Chondrocyte (in vitro differentiated cells): ENCODE measurements at regions not wholly inside any gene's neighbourhood (a gene's known extent, or its start where the extent isn't known, plus 50 kb on each side); places are given as distances from the start of the nearest gene placed in this dataset.

Source experiments
- DNase-seq: peaks from one replicate; pipeline ENCODE4 v3.0.0; 2021; ENCODE audit warnings: mixed read lengths, low spot score
- H3K27ac Mint-ChIP-seq: one replicate; pipeline ENCODE4 v1.8.0; 2021; ENCODE audit warnings: mild to moderate bottlenecking, moderate library complexity, mixed read lengths; ENCODE audit not compliant: unreplicated experiment
- H3K27me3 Mint-ChIP-seq: 2 replicates; pipeline ENCODE4 v1.8.0; 2021; ENCODE audit warnings: low read depth, mixed read lengths
- H3K36me3 Mint-ChIP-seq: 2 replicates; pipeline ENCODE4 v1.8.0; 2021; ENCODE audit warnings: low read depth, mixed read lengths
- H3K4me1 Mint-ChIP-seq: 2 replicates; pipeline ENCODE4 v1.8.0; 2021; ENCODE audit warnings: low read depth, mild to moderate bottlenecking, mixed read lengths
- H3K4me3 Mint-ChIP-seq: one replicate; pipeline ENCODE4 v1.8.0; 2021; ENCODE audit warnings: mild to moderate bottlenecking, moderate library complexity, mixed read lengths; ENCODE audit not compliant: unreplicated experiment
- H3K9me3 Mint-ChIP-seq: 2 replicates; pipeline ENCODE4 v1.8.0; 2021; ENCODE audit warnings: low read depth, mixed read lengths
- TF ChIP-seq, protein P1 (sequence below): fragments of 200-600 bp; sonication (generic); IDR thresholded peaks from 2 replicates; pipeline ENCODE4 v1.5.0; 2021; ENCODE audit warnings: antibody characterized with exemption, mild to moderate bottlenecking, moderate library complexity

DNA sequence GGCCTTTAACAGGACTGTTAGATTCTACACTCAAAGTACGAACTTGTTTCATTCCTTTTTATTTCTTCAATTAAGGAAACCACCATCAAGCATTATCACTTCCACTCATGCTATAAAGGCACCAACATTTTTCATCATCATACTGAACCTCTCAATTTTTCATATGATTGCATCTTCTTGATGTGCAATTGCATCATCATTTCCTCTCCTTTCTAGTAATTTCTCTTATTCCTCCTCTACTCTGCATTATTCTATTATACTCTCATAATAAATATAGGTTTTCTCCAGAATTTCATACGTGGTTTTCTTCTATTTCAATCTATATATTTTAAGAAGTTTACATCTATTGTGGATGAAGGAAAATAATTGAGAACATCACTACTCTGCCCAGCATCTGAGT is 506.2 kb upstream of the ZNF385D start:
- no peaks in the 10 kb centered on the region for H3K9me3 Mint-ChIP-seq
- H3K4me3 Mint-ChIP-seq, result no peak overlapping the region
- TF ChIP-seq, protein P1, sequence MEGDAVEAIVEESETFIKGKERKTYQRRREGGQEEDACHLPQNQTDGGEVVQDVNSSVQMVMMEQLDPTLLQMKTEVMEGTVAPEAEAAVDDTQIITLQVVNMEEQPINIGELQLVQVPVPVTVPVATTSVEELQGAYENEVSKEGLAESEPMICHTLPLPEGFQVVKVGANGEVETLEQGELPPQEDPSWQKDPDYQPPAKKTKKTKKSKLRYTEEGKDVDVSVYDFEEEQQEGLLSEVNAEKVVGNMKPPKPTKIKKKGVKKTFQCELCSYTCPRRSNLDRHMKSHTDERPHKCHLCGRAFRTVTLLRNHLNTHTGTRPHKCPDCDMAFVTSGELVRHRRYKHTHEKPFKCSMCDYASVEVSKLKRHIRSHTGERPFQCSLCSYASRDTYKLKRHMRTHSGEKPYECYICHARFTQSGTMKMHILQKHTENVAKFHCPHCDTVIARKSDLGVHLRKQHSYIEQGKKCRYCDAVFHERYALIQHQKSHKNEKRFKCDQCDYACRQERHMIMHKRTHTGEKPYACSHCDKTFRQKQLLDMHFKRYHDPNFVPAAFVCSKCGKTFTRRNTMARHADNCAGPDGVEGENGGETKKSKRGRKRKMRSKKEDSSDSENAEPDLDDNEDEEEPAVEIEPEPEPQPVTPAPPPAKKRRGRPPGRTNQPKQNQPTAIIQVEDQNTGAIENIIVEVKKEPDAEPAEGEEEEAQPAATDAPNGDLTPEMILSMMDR, result no peak
- peaks cover 4% of the 10 kb centered on the region for H3K27me3 Mint-ChIP-seq
- no peak for DNase-seq
- no peaks in the 10 kb centered on the region for H3K4me1 Mint-ChIP-seq
- no peaks in the 10 kb centered on the region for H3K36me3 Mint-ChIP-seq
- no peak overlapping the region for H3K27ac Mint-ChIP-seq

DNA sequence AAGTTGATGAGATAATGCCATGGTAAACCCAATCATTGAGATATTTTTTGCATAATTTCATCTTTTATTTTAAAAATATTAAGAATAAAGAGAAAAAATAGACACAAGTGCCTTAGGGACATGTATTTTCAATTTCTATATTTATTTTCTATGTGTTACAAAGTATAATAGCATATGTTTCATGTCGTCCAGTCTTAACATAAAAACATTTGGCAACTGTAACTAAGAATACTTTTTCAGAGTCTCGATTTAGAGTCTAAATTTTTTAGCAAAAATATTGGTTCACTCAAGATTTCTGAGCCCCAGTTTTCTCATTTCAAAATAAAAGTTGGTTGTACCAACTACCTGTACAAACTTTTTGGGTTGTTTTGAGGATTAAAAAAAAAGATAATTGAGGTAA is 511.4 kb upstream of the ZNF385D start:
- DNase-seq, result no peak
- Mint-ChIP-seq H3K4me3 (no peak overlapping the region), H3K4me1 (peaks cover 6% of the 10 kb centered on the region), H3K27ac (no peak overlapping the region), H3K27me3 (peaks cover 5% of the 10 kb centered on the region), H3K9me3 (no peaks in the 10 kb centered on the region), H3K36me3 (no peaks in the 10 kb centered on the region)
- TF ChIP-seq, protein P1, result no peak

DNA sequence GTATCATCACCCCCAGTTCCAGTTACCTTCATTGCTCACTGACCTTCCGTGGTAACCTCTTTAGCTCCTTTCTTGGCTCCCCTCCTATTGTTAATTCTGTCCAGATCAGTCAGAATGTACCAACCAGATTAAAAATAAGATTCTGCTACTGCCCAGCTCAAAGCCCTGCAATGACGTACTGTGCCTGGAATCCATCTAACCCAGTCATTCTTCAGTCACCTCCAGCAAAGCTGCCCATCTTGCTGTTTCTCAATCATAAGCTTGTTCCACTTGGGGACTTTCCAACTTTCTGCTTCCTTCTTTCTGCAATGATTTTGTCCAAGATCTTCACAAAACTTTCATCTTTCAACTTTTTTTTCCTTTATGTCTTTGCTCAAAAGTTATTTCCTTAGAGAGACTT is 512.0 kb upstream of the ZNF385D start:
- H3K4me1 Mint-ChIP-seq, result peaks cover 6% of the 10 kb centered on the region
- DNase-seq, result no peak
- no peak overlapping the region for H3K27ac Mint-ChIP-seq
- H3K4me3 Mint-ChIP-seq, result no peak overlapping the region
- peaks cover 5% of the 10 kb centered on the region for H3K27me3 Mint-ChIP-seq
- TF ChIP-seq, protein P1, result no peak
- H3K36me3 Mint-ChIP-seq, result no peaks in the 10 kb centered on the region
- no peaks in the 10 kb centered on the region for H3K9me3 Mint-ChIP-seq

DNA sequence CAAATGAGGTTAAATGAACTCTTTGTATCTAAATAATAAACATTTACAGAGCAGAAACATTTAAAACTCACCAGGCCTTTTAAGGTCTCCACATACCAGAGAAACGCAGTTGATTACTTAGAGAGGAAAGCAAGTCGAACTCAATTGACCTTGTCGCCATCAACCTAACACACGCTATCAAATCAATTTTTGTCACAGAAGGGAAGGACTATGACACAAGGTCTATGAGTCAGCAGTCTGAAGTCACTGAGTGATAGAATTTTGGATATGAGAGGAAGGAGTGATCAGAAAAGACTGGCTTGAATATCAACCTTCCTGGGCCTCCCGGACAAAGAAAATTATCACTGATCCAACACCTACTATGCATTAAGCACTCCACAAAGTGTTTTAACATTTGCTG is 514.4 kb upstream of the ZNF385D start:
- TF ChIP-seq, protein P1, result no peak
- H3K4me3 Mint-ChIP-seq, result no peak overlapping the region
- DNase-seq, result no peak
- H3K36me3 Mint-ChIP-seq, result no peaks in the 10 kb centered on the region
- no peak overlapping the region for H3K27ac Mint-ChIP-seq
- peaks cover 6% of the 10 kb centered on the region for H3K4me1 Mint-ChIP-seq
- H3K9me3 Mint-ChIP-seq, result no peaks in the 10 kb centered on the region
- H3K27me3 Mint-ChIP-seq, result peaks cover 2% of the 10 kb centered on the region

DNA sequence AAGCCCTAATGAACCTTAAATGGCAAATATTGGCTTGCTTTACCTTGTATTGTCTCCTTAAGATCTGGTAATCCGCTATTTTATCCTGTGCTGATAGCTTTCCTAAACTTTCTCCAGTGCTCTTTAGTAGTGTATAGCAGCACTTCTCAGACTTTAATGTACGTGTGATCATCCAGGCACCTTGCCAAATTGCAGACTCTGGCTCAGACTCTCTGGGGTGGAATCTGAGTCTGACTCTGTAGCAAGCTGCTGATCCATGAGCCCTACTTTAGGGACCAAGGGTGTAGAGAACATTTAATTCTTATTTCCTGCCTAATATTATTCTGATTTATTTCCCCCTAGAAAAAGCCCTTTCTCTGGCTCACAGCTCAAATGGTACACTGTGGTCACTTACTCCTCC is 518.8 kb upstream of the ZNF385D start:
- H3K27ac Mint-ChIP-seq, result no peak overlapping the region
- DNase-seq, result no peak
- peaks cover 9% of the 10 kb centered on the region for H3K27me3 Mint-ChIP-seq
- no peaks in the 10 kb centered on the region for H3K36me3 Mint-ChIP-seq
- H3K4me3 Mint-ChIP-seq, result no peak overlapping the region
- TF ChIP-seq, protein P1, result no peak
- no peaks in the 10 kb centered on the region for H3K9me3 Mint-ChIP-seq
- no peaks in the 10 kb centered on the region for H3K4me1 Mint-ChIP-seq
